ENCODE measurements at regions not wholly inside any gene's neighbourhood (a gene's known extent, or its start where the extent isn't known, plus 50 kb on each side); places are given as distances from the start of the nearest gene placed in this dataset.
"Not testable (repeated sequence)": the region's sequence is repeated elsewhere in the genome, so short reads cannot be mapped to it uniquely, and the experiment has no call there.

DNA sequence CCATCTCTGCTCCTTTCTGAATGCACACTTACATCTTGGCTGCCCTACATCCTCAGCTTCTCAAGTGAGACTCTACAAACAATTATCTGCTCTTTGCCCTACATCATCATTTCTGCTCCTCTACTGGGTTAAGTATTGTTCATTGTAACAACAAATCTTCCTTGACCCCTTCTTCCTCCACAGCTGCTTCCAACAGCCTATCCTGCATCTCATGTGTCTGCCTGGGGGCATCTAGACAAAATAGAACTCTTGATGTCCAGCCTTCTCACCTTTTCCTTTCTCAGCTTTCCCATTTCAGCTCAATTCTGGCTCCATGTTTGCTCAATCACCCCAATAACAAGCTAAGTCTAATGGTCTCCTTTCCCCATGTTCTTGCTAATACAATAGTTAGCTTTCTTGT lies 509.8 kb downstream of the DIRAS2 start:
- no peak for DNase-seq

DNA sequence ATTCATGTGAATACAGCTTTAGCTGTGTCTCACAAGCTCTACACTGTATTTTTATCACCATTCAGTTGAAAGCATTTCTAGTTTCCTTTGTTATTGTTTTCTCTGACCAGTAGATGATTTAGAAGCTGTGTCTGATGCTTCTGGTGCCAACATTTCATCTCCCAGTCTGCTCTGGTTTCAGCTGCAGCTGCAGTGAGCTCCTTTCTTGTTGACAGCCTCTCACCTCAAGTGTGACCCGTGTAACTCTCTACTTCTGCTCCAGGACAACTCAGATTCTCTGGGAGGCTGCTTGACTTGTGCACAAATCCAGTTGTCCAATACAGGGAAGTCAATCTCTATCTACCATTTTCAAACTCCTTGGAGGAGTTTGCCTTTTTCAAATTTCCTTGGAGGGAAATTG lies 504.8 kb downstream of the DIRAS2 start:
- DNase-seq = no peak

DNA sequence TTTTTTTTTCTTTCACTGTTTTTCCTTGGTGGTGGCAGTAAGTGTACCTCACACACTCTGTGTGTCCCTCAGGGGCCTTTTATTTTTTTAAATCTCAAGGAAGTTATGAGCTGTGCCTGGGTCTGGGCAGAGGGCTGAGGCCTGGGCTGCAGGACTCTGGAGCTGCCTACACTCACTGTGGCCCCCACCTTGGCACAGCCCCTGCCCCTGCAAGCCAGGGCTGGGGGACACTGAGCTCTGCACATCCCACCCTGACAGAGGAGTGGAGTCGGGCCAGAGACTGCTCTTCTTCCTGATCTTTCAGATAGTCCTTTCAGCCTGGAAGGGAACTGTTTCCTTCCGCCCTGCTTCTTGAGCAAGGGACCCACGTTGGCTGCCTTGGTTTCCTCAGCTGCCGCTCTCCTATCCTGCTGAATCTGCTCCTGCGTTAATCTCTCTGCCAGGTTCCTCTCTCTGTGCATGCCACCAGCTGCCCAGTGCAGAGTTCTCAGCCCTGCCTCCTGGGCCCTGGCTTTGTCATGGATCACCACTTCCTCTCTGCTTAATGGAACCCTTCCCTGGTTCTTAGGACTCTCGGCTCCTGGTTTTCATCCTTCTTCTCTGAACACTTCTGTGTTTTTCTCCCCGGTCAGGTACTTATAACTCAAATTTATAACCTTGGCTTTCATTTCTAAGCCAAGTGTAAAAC lies 502.3 kb downstream of the DIRAS2 start:
- DNase-seq = no peak

DNA sequence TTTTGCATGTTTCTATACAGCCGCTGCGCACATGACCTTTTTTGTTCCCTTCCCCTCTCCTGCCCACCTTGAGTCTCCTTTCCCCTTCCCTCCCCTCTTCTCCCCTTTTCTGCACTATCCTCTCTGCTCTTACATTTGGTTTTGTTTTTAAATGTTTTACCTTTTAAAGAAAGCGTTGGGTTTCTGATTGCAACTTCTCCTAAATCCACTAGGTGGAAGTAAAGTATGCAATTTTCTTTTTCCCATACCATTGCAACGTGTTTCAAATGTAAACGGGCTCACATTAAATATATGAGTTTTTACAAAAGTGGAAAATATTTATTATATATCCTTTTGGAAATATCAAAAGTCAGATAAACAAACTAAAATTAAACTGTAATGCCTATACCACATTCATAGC lies 500.9 kb downstream of the DIRAS2 start:
- DNase-seq = peak; percentile 10

DNA sequence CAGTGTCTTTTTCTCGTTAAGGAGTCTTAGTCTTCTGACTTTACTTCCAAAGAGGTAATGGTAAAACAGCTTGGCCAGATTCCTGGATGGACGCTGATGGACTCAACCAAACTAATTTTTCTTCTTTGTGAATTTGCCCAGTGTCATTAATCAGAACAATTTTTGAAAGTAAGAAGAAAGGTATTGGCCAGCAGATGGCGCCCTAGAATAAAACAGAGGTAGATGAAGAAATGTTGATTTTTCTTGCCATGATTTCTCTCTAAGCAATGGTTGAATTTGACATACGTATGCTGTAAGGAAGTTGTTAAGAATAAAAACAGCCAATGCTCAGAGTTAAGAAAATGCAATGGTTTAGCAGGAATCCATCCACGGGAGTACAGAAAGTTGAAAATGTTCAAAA lies 500.0 kb downstream of the DIRAS2 start:
- peak; percentile 53 for DNase-seq

DNA sequence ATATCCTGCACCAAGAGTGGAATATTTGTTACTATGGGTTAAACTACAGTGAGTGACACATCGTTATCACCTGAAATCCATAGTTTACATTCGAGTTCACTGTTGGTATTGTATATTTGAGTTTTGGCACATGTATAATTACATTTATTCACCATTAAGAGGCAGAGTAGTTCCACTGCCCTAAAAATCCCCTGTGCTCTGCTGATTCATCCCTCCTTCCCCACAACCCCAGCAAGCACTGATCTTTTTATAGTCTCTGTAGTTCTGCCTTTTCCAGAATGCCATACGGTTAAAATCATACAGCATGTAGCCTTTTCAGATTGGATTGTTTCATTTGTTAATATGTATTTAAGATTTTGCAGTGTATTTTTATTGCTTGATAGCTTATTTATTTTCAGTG lies 495.2 kb downstream of the DIRAS2 start:
- no peak for DNase-seq

DNA sequence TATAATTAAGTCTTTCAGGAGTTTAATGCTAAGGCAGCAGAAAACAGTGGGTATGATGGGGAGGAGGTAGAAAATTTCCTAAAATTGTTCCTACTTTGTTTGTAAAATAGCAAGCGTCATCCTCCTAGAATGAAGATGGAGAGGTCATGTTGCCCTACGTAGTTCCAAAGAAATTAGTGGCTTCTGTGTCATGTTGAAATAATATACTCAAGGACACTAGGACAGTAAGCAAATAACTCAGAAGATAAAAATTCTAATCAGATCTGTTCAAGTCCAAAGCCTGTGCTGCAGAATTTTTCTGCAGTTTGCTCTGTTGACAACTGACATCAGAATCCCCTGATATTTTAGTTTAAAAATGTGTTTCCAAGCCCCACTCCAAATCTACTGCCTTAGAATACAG lies 486.3 kb downstream of the DIRAS2 start:
- DNase-seq = no peak

DNA sequence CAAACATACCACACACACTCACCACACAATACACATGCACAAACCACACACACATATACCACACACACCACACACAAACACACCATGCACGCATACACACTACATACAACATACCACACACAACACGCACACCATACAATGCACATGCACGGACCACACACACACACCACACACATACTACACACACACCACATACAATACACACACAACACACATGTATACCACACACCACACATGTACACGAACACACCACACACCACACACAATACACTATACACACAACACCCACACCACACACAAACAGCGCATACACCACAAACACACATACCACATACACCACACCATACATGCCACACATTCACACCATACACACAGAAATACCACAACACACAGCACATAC lies 480.3 kb downstream of the DIRAS2 start:
- DNase-seq = no peak

DNA sequence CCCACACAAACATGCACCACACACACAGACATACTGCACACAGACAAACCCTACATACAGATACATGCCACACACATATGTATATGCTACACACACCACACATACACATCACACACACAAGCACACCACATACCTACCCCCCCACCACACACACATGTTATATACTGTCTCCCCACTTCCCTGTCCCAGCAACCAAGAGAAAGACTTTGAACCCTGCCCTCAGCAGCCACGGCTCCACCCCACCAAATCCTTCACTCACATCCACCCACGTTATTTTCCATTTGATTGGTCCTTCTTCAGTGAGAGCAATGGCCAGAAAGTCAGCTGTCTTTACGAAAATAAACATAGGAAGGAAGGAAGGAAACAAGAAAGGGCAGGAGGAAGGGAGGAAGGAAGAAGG lies 479.8 kb downstream of the DIRAS2 start:
- no peak for DNase-seq

DNA sequence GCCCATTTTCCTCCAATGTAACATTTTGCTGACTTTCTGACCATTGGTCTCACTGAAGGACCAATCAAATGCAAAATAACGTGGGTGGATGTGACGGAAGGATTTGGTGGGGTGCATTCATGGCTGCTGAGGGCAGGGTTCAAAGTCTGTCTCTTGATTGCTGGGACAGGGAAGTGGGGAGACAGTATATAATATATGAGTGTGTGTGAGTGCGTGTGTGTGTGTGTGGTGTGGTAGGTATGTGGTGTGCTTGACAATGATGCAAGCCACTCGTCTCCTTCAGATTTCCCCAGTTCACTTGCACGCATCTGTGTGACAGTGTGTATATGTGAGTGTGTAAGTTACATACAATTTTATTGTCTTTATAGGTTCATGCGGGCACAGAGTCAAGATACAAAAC lies 477.3 kb downstream of the DIRAS2 start:
- no peak for DNase-seq

DNA sequence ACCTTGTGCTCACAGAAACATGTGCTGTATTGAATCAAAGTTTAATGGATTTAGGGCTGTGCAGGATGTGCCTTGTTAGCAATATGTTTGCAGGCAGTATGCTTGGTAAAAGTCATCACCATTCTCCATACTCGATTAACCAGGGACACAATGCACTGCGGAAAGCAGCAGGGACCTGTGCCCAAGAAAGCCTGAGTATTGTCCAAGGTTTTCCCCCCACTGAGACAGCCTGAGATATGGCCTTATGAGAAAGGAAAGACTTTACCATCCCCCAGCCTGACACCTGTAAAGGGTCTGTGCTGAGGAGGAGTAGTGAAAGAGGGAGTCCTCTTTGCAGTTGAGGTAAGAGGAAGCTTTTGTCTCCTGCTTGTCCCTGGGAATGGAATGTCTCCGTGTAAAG lies 476.2 kb downstream of the DIRAS2 start:
- DNase-seq = not testable (repeated sequence)

DNA sequence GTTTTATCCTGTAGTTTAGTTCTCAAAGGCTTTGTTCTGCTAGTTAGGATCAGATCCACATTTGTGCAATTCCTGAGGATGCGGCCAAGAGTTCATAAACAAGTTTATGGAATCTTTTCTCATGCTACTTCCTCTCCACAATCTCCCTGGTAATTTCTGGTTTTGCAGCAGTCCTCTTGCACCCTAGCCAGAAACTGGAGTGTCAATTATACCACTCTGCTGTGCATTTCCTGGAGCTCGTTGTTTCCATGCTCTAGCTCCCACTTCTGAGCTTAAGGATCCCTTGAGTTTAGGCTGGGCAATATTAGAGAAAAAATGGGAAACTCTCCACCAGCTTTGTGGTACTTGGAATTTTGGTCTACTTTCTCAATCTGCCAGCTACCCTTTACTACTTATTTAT lies 474.7 kb downstream of the DIRAS2 start:
- DNase-seq = no peak

DNA sequence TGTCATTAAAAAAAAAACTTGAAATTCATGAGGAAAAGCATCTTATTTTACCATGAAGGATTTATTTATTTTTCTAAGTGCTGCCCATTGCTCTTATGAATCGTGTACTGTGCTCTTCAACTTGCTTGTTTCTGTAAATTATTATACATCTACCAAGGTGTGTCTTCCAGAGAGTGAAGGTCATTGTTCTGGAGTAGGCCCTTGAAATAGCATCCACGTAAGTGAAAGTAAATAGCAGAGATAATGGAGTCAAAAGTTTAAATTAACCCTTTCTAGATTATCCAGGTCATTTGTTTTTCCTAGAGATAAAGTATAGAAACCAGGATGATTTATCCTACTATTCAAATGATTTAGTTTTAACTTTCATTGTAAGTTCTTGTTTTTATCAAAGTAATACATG lies 473.1 kb downstream of the DIRAS2 start:
- DNase-seq = no peak

DNA sequence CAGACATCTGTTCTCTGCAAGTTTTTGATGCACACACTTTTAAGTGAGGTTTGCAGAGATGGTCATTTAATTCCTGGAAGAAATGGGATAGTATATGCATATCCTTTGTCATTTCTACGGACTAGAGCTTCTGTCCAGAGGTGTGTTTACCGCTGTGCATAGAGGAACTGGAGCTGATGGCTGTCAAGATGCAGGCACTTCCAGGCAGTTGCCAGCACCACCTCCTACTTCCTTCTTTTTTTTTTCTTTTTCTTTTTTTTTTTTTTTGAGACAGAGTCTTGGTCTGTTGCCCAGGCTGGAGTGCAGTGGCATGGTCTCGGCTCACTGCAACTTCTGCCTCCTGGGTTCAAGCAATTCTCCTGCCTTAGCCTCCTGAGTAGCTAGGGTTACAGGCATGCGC lies 468.7 kb downstream of the DIRAS2 start:
- DNase-seq = not testable (repeated sequence)

DNA sequence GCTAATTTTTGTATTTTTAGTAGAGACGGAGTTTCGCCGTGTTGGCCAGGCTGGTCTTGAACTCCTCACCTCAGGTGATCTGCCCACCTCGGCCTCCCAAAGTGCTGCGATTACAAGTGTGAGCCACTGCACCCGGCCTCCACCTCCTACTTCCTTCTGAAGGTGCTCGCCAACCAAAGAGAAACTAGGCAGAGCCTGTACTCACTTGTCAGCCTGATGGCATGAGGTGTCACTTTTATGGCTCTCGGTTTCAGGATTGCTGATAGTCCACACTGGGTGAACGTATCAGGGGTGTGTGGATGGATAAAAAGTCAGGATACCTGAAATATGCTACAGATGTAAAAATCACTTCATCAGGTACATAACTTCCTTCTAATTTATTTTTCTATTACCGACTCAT lies 468.3 kb downstream of the DIRAS2 start:
- DNase-seq = not testable (repeated sequence)

DNA sequence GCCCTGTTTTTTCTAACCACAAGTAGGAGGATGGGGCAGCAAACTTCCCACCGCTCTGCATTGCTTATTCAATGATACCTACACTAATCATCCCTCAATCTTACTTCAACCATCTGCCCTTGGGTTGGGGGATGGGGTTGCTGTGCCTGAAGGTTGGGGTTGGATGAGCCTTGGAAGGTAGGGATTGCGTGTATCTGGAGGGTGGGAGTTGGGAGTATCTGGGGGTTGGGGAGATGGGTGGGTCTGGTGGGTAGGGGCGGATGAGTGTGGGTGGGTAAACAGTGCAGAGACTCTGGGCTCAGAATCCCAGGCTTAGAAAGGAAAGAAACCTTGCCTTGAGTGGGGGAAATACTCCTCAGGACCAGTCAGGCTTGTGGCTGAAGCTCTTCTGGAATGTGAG lies 467.4 kb downstream of the DIRAS2 start:
- no peak for DNase-seq

DNA sequence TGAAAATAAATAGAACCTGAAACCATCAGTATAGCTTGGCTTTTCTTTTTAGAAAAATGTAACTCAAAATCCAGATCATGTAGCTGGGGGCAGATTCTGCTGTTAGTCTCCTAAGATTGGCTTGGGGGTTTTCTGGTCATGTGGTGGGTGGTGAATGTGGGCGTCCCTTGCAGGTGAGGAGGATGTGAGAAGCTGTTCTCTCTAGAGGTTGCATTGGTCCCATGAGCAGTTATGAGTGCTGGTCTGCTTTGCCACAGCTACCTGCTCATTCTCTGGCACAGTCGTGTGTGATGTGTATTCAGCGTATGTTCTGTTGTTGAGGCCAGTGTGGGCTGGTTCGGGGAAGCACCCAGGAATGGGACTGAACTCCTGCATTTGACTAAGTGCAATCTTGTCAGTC lies 466.8 kb downstream of the DIRAS2 start:
- DNase-seq = no peak

DNA sequence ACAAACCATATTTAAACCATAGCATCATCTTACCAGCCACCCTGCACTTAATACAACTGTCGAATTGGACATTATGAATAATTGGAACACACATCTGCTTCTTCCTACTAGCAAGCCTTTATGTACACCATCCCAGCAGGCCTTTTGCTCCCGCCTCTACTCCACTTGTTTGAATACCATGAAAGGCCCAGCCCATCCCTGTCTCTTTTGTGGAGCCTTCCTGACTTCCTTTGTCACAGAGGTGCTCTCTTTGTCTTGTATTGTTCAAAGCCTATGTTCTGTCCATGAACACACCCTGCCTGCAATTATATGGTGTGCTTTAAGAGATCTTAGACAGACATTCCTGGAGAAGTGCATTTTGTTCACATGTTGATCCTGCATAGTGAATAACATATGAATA lies 465.7 kb downstream of the DIRAS2 start:
- DNase-seq = no peak

DNA sequence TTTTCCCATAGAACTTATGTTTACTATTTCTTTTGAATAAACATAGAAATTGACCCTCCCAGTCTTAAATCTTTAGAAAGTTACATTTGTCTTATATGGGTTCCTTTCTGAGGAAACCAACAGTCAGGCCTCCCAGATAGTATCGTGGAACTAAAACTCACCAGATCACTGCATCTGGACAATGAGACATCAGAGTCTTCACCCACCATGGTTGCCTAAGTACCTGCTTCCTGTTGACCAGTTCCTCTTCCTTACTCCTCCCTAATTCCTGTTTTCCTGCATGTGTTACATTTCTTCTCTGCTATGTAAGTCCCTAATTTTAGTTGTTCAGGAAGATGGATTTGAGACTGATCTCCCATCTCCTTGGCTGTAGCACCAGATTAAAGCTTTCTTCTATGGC lies 462.2 kb downstream of the DIRAS2 start:
- DNase-seq = no peak

DNA sequence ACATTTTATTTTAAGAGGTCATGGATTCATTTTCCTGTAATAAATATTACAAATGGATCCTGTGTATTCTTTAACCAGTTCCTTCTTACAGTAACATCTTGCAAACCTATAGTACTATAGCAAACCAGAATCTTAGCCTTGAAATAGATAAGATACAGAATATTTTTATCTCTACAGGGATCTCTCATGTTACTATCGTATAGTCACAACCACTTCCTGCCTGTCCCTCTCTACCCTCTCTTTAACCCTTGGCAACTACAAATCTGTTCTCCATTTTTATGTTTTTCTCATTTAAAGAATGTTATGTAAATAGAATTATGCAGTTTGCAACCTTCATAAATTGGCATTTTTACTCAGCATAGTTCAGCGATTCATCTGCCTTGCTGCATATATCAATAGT lies 454.0 kb downstream of the DIRAS2 start:
- no peak for DNase-seq

DNA sequence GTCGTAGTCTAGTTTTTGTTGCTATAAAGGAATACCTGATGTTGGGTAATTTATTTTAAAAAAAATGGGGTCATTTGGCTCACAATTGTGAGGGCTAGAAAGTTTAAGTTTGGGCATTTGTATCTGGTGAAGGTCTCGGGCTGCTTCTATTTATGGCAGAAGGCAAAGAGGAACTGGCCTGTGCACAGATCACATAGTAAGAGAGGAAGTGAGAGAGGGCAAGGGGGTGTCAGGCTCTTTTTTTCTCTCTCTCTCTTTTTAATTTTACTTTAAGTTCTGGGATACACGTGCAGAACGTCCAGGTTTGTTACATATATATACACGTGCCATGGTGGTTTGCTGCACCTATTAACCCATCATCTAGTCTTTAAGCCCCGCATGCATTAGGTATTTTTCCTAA lies 453.3 kb downstream of the DIRAS2 start:
- DNase-seq = peak; percentile 3

DNA sequence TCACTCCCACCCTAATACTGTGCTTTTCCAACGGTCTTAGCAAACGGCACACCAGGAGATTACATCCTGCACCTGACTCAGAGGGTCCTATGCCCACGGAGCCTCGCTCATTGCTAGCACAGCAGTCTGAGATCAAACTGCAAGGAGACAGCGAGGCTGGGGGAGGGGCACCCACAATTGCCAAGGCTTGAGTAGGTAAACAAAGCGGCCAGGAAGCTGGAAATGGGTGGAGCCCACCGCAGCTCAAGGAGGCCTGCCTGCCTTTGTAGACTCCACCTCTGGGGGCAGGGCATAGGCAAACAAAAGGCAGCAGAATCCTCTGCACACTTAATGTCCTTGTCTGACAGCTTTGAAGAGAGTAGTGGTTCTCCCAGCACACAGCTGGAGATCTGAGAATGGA lies 450.2 kb downstream of the DIRAS2 start:
- peak; percentile 58 for DNase-seq

DNA sequence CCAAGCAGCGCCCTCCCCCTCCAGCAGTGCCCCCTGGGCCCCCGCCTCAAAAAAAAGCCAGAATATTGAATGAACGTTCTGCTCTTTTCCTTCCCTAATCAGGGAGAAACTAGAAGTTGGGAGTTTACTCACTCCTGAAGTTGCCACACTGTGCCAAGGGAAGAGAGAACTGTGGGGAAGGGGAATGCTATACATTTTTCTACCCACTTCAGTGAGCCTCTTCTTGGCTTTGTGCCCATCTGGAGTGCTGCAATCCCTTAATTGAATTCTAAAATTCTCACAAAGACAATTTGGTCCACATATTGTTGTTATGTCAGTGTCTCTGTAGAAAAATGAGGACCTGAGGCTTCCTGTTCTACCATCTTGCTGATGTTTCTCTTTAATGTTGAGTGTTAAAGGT lies 443.7 kb downstream of the DIRAS2 start:
- DNase-seq = no peak

DNA sequence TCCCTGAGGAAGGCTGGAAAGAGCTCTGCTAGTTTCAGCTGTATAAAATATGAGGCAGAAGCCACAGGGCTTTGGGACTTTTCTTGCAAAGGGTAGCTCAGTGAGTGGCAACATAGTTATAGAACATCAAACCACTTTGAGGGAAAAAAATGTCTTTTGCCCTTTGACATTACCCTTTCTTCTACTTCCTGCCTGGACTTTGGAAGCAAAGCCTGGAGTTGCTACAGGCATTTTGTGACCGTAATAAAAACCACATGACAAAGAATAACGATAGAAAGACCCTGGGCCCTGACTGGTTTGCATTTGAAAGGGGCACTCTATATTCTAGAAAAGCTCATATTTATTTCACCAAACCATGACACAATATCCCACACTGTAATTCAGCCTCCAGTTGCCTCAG lies 440.9 kb downstream of the DIRAS2 start:
- DNase-seq = no peak

DNA sequence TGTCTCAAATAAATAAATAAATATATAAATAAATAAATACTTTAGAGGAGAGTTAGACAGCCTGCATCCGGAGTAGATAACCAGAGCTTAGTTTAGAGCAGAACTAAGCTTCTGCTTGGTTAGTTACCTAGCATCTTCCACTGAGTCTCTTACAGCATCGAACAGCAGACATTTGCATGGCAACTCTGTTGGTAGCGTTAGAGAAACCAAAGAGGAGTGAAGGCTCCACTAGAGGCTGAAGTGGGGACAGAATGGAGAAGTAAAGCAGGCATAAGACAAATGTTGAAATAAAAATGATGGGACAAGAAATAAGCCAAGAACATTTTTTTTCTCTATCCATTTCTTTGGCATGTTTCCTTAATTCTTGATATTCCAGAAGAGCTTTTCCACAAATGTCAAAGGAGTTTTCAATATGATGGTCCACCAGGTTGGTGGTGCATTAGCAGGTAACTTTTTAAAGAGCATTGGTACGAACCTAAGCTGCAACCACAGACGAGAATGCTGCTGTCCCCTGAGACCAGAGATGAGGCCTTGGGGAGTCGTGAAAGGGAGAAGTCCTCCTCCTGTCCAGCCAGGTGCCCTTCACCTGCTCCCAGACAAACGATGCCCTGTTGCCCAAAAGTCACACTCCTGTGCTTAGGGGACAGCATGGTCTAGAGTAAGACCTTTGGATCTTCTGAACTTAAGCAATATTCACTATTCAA lies 438.3 kb downstream of the DIRAS2 start:
- no peak for DNase-seq

Measured in CD4-positive, alpha-beta T cell treated with Interleukin-12 subunit alpha and Interleukin-12 subunit beta, for 1 hour (primary cell).